ENCODE measurements at regions not wholly inside any gene's neighbourhood (a gene's known extent, or its start where the extent isn't known, plus 50 kb on each side); places are given as distances from the start of the nearest gene placed in this dataset.

DNA sequence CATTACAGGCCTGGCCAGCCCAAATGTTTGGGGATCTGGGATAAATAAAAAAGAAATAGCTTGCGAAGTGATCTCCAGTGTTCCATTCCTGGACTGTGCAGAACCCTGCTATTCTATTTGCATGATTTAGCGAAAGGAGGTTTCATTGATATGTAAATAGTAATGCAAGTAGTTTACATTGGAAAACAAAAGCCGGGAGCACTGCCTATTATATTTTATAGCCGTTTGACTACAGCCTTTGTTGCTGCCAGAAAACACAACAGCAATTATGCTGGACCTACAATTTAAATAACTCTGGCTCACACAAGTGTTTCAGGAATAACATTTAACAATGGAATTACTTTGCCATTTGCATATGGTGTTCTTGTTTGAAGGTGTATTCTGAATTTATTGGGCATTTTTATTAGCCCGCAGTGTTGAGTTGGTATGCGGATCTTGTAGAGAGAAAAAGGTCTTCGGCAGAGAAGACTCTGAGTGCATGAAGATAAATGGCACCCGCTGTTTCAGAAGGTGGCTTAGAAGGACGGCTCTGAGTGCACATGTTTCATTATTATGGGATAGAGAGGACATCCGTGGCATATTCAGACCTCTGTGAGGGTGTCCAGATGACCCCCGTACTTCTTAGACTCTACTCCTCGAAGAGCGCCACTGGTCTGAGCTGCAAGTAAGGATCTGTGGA is 315.0 kb downstream of the BRD1 start:
- no peak for TF ChIP-seq EZH2phosphoT487 (IDR thresholded peaks at IDR 0.05; ENCODE audit: insufficient read depth, low read depth)
- TF ChIP-seq EZH2 (IDR thresholded peaks at IDR 0.05; ENCODE audit: insufficient read depth, poor library complexity, severe bottlenecking): no peak
